Stimulated activated CD4-positive, alpha-beta T cell treated with anti-CD3 and anti-CD28 coated beads, Interleukin-4, amount 100 ng/mL, for 1 hour (primary cell): ENCODE measurements at regions not wholly inside any gene's neighbourhood (a gene's known extent, or its start where the extent isn't known, plus 50 kb on each side); places are given as distances from the start of the nearest gene placed in this dataset.
"Not testable (repeated sequence)": the region's sequence is repeated elsewhere in the genome, so short reads cannot be mapped to it uniquely, and the experiment has no call there.

Experiments used
- DNase-seq: peaks from one replicate; pipeline ENCODE4 v3.0.0-alpha.2; 2020

DNA sequence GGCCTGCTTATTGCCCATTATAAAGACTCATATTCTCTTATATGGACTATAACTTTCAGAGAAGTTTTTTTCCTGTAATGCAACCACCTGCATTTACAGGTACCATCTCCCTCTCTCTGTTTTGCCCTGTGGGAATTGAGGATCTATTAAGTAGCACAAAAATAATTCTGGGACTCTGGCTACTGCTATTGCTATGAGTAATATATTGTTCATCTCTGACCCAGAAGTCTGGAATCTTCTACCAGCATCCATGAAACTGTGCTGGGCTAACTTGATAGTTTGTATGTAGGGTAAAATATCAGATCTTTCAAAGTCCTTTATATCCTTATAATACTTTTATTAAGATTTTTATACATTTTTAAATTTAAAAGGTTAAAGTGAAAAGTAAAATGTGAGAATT lies 607.2 kb downstream of the EFNA5 start:
- no peak for DNase-seq

GRCh38 chr5:107058803-107059202 lies 611.9 kb downstream of the EFNA5 start:
- DNase-seq, result no peak

DNA sequence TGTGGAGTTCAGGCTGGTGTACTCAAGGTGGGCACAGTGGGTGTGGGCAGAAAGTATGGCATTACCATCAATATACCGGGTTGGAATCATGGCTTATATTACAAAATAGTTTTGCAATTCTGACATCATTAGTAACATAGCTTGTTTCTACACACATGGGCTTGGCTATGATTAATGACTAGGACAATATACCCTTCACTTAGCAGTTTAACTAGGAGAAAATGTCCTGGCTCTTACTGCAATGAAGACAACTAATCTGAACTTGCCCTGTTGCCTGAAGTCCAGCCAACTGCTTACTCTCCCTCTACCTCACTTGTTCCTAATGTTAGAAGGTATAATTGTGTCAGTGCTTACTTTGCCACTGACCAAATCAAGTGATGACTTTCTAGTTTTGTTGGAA lies 612.5 kb downstream of the EFNA5 start:
- no peak for DNase-seq

DNA sequence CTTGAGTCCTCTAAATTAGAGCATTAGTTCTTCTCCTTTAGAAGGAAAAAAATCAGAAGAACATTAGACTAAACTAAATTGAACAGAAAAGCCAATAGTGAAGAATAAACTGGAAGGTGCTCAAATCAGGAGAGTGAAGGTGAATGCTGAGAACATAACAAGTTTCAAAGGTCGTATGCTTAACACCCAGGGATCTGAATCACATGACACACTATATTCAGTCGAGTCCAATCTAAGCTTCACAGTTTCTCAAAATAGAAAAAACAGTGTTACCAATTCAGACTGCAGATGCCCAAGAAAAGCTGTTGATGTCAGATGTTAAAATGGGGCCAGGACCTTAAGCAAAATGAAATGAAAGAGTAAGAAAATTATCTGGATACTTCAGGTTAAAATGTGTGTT lies 614.5 kb downstream of the EFNA5 start:
- no peak for DNase-seq

- DNase-seq, result no peak
Observed at GRCh38 chr5:107047048-107047447, 623.7 kb downstream of the EFNA5 start.

DNA sequence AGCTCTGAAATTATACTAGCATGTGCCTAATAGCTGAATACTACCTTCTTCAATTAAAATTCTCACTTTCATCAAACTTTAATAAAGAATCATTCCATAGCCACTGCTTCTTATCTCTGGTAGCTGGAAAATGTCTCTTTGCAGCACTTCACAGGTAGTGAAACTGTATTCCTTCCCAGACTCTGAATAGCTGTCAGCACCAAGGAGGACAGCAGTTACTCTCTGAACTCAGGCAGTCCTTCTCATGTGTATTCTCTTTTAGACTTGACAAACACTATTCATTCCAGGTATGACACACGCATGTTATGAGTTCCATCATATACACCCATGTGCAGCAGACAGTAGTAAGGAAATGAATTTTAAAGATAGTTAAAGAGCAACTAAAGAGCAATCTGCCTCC lies 627.1 kb downstream of the EFNA5 start:
- DNase-seq, result no peak

DNA sequence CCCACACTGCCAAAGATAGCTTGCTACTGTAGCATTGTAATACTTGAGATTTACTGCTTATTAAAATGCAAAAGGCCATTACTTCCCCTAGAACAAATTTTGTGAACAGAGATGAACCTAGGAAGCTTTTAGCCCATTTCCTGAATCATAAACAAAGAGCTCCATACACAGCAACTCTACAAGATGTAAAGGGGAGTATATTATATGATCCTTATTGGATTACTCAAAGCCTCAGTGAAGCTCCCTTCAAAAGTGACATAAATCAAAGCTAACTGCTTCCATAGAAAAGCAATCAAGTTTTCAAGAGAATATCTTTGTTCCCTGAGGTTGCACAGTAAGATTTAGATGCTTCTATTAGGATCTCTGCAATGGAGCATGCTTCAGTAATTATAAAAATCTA lies 629.8 kb downstream of the EFNA5 start:
- DNase-seq, result no peak

- DNase-seq, result no peak
Observed at GRCh38 chr5:107032629-107033028, 638.1 kb downstream of the EFNA5 start.

- no peak for DNase-seq
Observed at GRCh38 chr5:107028938-107029337, 641.8 kb downstream of the EFNA5 start.

DNA sequence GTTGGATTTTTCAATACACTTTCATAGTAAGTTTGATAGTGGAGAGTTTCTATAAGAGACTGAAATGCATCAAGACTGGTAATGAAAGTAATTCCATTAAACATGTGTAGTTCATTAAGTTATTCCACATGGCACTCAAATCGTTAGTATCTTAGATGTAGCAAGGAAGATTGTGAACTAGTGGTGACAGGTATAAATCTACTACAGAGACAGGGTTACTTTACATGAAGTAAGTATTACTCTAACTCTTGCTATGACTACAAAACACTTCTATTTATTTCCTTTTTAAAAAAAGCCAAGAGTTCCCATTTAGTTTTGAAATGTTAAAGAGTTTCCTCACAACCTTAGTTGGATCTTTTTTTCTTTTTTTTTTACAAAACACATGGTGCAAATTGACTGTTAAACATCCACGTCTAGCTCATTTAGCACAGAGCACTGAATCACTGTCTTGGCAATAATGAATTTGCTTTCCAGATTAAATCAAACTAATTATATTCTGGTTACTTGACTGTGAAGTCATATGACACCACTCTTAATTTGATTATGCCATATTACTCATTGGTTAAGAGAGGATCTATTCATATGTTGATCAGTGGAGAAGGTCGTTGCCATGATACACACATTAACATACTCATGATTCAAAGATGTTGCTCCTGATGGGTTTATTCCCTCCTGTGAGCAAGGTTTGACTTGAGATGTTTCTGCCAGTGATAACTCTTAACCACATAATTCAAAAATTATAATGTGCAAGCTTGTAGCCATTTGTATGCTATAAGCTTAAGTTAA lies 644.8 kb downstream of the EFNA5 start:
- no peak for DNase-seq

DNA sequence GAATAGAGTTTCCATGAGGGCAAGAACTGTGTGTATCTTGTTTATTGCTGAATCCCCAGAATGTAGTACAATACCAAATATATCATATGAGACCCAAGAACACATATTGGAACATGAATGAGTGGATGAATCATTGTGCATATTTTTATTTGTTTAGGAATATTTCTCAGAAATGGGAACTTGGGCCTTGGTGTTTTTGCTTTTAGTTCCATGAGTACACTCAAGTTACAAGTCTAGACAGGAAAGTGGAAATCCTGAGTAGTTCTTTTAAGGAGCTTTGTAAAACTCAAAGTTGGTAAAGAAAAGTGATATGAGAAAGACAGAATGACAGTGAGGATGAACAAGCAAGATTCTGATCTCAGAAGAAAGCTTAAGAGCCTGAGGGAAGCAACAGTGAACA lies 647.0 kb downstream of the EFNA5 start:
- DNase-seq, result no peak

- DNase-seq, result no peak
Observed at GRCh38 chr5:107021575-107021974, 649.2 kb downstream of the EFNA5 start.

DNA sequence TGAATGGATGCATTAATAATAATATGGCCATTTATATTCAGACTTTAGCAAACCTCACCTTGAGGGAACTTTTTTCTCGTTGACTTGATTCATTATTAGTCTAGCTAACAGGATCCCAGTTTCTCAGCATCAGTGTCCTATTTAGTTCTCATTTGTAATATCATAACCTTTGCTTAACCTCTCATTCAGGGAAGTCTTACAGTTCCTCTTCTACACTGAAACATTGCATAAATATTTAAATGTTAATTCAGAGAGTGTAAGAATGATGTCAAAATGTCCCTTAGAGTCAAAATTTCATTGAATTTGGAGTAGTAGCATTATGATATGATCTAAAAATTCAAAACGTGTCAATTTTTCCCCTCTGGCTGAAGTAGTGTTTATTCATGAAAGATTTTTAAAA lies 650.1 kb downstream of the EFNA5 start:
- no peak for DNase-seq

DNA sequence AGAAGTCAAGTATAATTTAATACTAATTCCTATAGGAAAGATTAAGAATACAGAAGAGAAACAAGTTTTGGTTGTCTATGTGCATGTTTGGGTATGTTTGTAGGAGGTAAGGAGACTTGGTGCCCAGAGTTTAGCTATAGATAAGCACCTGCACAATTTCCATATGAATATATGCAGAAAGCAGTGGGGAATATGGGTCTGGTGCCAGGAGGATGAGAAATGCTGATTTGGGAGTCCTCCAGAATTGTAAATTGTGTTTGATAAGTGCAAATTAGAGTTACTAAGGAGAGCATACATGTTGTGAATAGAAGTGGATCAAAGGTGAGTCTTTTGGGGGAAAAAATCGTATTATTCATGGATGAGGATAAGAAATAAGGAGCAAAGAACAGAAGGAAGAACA lies 653.1 kb downstream of the EFNA5 start:
- no peak for DNase-seq

DNA sequence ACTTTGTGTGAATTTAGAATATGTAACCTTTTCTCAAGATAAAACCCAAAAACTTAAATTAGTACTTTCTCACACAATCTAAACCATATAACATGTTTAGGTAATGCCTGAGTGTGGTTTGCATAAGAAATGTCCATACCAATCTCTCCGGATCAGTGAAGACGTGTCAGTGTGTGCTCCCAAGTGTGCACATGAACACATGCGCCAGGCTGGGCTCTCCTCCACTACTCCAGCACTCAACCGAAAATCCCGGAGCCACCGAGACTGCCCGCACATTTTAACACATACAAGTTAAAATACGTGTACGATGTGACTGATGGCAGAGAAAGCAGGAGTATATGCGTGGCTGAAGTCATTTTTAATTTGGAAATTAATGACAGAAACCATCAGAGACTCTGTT lies 658.4 kb downstream of the EFNA5 start:
- DNase-seq, result no peak

GRCh38 chr5:107011605-107012004 lies 659.1 kb downstream of the EFNA5 start:
- DNase-seq, result no peak

DNA sequence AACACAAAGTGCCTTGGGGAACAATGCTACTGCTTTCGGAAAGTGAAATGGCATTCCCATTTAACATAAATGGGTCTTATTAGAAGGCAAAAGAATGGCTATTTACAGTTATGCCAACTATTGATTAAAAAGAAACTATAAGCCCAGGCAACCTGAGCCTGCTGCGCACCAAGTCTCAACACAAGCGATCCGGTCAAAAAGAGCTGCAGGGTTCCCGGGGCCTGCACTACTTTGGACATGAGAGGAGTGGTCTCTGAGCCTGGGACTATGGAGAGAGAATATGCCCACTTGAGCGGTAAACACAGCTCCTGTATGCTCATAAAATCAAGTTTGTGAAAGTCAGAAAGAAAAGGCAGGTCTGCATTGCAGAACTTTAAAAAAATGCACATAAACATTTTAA lies 660.7 kb downstream of the EFNA5 start:
- no peak for DNase-seq

GRCh38 chr5:107005653-107006052 lies 665.1 kb downstream of the EFNA5 start:
- DNase-seq, result no peak

GRCh38 chr5:107005161-107005560 lies 665.6 kb downstream of the EFNA5 start:
- no peak for DNase-seq

GRCh38 chr5:107002115-107002514 lies 668.6 kb downstream of the EFNA5 start:
- no peak for DNase-seq

- DNase-seq, result not testable (repeated sequence)
Observed at GRCh38 chr5:106999506-106999905, 671.2 kb downstream of the EFNA5 start.

DNA sequence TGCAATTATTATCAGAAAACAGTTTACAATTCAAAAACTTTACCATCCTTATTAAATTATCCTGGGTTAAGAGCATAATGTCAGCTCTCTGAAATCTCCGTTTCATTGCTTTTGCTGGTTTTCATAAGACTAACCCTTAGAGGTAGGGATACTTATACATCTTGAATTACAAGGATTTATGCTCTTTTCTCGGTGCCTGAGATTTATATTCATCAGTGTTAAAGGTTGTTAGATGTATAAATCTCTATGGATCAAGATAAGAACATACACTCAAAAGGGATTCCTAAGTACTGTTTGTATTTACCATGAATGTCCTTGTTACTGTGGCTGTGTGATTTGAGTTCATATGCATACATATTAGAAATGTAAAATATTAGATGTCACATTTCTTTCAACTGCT lies 684.7 kb downstream of the EFNA5 start:
- DNase-seq, result no peak

DNA sequence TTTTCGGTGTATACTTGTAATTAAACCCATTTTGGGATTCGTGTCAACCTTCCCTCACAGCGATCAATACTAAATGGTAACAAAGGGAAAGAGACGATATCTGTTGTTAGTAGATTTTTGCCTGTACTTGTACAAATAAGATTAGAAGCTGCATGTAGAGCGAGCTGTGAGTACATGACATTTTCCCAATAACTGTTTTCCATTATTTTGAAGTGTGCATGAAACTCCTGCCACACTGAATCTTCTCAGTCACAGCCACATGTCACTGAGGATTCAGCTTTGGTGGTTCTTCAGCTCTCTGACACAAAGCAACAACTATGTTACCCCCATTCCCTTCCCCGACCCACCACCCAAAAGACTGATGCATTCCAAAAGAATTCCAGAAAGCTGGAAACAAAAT lies 685.6 kb downstream of the EFNA5 start:
- DNase-seq, result no peak

GRCh38 chr5:106979178-106979577 lies 691.6 kb downstream of the EFNA5 start:
- DNase-seq, result not testable (repeated sequence)

GRCh38 chr5:106978582-106979165 lies 692.1 kb downstream of the EFNA5 start:
- not testable (repeated sequence) for DNase-seq
